Posterior cingulate gyrus (tissue), 11 donors: ENCODE measurements at regions not wholly inside any gene's neighbourhood (a gene's known extent, or its start where the extent isn't known, plus 50 kb on each side); places are given as distances from the start of the nearest gene placed in this dataset.
"Not testable (repeated sequence)": the region's sequence is repeated elsewhere in the genome, so short reads cannot be mapped to it uniquely, and the experiment has no call there.

ENCODE experiments used
- DNase-seq, 10 donors: peaks; one replicate each; pipeline versions ENCODE4 v3.0.0 to v3.0.0-alpha.2; 2020 to 2021; ENCODE audit warnings: mixed read lengths in 3 of 10
- intact Hi-C: fragments of 100-400 bp; cut with DNase I; formaldehyde crosslinking; loops from one replicate; pipeline ENCODE4 v1.15.1; 2023

DNA sequence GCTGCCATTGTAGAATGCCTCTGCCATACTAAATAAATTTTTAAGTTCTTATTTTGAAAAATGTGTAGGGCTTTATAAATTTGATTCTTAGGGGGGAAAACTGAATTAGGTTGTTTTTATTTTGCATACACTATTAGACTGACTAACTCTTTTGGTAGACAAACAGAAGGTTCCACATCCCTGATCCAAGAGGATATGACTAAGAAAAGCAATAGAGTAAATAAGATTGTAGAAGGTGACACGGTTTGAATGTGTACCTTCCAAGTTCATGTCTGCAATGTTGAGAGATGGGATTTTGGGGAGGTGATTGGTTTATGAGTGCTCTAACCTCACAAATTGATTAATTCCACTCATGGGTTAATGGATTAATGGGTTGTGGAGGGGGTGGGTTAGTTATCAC is 127.9 kb downstream of the GLUL start:
- intact Hi-C loops, result no loop called here
- no peak for DNase-seq

- intact Hi-C loops, result no loop called here
- no peak for DNase-seq
Measured at GRCh38 chr1:182262425-182262824, 129.2 kb downstream of the GLUL start.

- DNase-seq, result no peak
- intact Hi-C loops, result no loop called here
Measured at GRCh38 chr1:182261655-182262054, 129.9 kb downstream of the GLUL start.

GRCh38 chr1:182260516-182260915 is 131.1 kb downstream of the GLUL start:
- intact Hi-C loops, result no loop called here
- DNase-seq, result no peak

GRCh38 chr1:182259968-182260367 is 131.6 kb downstream of the GLUL start:
- intact Hi-C loops, result no loop called here
- no peak for DNase-seq

DNA sequence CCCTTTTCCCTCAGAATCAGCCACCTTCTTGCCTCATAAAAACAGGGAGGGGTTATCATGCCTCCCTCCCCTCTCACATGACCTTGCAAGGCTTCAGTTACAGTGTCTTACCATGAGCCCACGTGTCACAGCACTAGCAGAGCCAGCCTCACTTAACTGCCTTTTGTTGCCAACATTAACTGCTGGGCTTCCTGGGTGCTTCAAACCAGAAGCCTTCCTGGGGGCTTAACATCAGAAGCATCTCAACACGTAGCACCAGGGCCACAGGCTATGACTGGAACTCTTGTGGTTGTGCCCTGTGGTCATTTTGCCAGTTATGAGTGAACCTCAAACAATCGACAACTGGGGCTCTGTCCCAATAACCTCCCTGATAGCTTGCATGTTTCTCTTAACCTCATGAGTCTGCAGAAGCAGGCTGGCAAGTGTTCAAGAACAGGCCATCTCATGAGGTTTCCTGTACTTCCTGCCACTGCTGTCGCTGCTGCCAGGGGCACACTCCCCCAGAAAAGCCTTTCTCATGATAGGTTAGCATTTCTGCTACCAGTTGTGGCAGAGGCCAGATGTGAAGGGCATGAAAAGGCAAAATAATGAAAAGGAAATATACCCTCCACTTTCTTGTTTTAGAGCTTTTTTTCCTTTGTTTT is 132.2 kb downstream of the GLUL start:
- peak in 1 of 10 donors; percentile 12 for DNase-seq
- intact Hi-C loops, result no loop called here

DNA sequence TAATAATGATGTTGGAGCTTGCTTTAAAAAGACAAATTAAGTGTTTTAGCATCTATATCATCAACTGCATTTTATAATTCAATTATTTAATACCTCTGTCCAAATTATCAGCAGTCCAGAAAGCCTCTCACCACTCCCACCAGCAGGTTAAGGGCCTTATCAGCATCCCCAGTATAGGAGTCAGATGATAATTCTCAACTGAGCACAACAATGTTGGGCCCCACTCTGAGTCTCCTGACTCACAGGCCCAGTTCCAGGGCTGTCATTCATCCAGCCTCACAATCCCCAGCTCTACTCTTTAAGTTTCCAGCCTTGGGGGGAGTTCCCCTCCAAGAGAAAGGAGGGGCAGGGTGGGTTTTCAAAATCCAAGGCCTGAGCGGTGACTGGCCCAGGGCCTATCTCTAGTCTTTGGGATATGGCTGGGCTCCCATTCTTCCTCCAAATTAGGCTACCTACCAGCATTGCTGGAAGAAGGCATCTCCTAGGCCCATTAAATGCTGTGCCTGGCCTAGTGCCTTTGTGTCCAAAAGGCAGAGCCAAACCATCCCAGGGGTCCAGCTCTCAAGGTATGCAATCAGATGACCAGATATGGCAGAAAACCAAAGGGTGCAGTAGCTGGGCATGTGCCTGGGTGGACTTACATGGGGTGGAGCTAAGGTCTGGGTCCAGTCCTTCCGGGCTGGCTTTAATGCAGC is 134.1 kb downstream of the GLUL start:
- no peak for DNase-seq
- intact Hi-C loops, result no loop called here

DNA sequence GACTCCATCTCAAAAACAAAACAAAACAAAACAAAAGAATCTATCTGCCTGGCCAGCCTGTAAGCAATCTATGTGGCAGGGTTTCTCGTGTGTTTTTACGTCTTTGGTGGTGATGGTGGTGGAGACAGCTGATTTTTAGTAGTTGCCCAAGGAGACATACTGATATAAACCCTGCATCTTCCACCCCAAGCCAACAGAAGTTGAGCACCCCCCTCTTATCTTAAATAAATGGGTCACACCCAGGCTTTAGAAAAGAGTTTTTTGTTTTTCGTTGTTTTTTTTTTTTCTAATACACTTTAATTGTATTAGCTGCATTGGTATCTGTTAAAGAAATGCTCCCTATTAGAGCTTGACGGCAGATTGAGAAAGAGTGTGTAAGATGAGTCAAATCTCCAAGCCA is 134.7 kb downstream of the GLUL start:
- intact Hi-C loops, result no loop called here
- no peak for DNase-seq

- intact Hi-C loops, result no loop called here
- DNase-seq, result no peak
Measured at GRCh38 chr1:182255494-182255893, 136.1 kb downstream of the GLUL start.

DNA sequence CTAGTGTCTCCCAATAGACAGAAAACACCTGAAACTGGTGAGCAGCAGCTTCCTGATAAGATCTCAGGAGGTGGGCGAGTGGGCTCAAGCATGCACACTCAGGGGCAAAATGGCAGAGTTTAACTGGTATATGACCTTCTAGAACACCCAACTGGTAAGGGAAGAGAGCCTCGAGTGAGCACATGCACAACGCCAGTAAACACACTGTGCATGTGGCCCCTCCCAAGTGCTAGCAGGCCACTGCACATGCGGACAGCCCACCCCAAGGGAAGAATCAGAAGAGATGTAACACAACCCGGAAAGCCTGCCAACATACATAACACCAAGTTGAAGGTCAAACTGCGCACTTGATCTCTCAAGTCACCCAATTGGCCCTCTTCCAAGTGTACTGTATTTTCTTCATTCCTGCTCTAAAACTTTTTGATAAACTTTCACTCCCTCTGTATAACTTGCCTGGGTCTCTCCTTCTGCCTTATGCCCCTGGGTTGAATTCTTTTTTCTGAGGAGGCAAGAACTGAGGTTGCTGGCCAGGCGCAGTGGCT is 138.2 kb downstream of the GLUL start:
- intact Hi-C loops, result no loop called here
- no peak for DNase-seq

DNA sequence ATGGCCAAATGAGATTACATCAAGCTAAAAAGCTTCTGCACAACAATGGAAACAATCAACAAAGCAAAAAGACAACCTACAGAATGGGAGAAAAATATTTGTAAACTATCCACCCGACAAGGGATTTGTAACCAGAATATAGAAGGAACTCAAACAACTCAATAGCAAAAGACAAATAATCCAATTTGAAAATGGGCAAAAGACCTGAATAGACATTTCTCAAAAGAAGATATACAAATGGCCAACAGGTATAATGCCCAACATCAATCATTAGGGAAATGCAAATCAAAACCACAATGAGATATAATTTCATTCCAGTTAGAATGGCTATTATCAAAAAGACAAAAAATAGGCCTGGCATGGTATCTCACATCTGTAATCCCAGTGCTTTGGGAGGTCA is 140.0 kb downstream of the GLUL start:
- intact Hi-C loops, result no loop called here

GRCh38 chr1:182249201-182249676 is 142.4 kb downstream of the GLUL start:
- intact Hi-C loops, result no loop called here
- DNase-seq, result no peak

More for the DNA sequence above, 140.0 kb downstream of the GLUL start:
- no peak for DNase-seq

GRCh38 chr1:182248721-182249120 is 142.9 kb downstream of the GLUL start:
- intact Hi-C loops, result no loop called here
- DNase-seq, result no peak

DNA sequence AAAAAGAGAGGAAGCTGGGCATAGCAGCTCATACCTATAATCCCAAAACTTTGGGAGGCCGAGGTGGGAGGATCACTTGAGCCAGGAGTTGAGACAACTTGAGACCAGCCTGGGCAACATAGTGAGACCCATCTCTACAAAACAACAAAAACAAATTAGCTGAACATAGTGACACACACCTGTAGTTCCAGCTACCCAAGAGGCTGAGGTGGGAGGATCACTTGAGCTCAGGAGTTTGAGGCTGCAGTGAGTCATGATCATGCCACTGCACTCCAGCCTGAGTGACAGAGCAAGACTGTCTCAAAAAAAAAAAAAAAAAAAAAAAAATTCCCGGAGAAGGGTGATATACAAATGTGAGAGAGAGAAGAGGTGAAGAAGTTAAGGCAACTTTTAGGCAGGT is 143.8 kb downstream of the GLUL start:
- intact Hi-C loops, DNase-seq: not testable (repeated sequence)

DNA sequence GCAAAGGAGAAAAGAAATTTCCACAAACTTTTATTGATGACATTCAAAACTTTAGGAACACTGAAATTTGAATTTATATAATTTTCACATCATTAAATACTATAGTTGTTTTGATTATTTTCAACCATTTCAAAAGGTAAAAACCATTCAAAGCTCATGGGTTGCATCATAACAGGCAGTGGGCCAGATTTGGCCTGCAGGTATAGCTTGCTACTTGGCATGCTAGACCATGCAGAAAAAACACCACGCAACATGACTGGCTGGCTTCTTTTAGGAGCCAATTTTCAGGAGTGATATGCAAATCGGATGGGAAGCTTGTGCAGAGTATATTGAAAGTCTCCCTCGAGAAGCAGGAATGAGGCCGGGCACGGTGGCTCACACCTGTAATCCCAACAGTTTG is 144.8 kb downstream of the GLUL start:
- intact Hi-C loops, result no loop called here
- DNase-seq, result no peak

GRCh38 chr1:182245040-182245439 is 146.6 kb downstream of the GLUL start:
- intact Hi-C loops, result no loop called here
- DNase-seq, result no peak

- DNase-seq, result no peak
- intact Hi-C loops, result no loop called here
Measured at GRCh38 chr1:182244451-182244850, 147.1 kb downstream of the GLUL start.

- intact Hi-C loops, result no loop called here
- DNase-seq, result no peak
Measured at GRCh38 chr1:182242641-182243040, 148.9 kb downstream of the GLUL start.

GRCh38 chr1:182240085-182240484 is 151.5 kb downstream of the GLUL start:
- intact Hi-C loops, result no loop called here
- DNase-seq, result no peak

DNA sequence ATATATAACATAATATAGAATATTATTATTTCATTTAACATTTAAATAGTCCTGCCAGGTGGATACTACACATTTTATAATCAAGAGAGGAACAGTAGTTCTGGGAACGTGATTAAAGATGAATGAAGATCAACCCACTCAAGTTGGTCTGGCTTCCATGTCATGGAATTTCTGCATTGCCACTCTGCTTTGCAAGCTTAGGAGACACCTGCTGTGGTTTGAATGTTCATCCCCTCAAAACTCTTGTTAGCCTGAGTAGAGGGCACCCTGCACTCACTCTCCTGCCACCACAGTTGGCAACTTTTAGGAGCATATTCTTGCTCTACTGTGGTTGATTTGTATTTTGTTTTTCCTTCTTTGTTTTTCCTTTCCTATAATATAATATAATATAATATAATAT is 153.2 kb downstream of the GLUL start:
- DNase-seq, result no peak
- intact Hi-C loops, result no loop called here

GRCh38 chr1:182237329-182237728 is 154.3 kb downstream of the GLUL start:
- intact Hi-C loops, result no loop called here
- no peak for DNase-seq

GRCh38 chr1:182236651-182237077 is 154.9 kb downstream of the GLUL start:
- intact Hi-C loops, result no loop called here

More at GRCh38 chr1:182236651-182237077, 154.9 kb downstream of the GLUL start:
- no peak for DNase-seq
